ENCODE measurements at regions not wholly inside any gene's neighbourhood (a gene's known extent, or its start where the extent isn't known, plus 50 kb on each side); places are given as distances from the start of the nearest gene placed in this dataset.

DNA sequence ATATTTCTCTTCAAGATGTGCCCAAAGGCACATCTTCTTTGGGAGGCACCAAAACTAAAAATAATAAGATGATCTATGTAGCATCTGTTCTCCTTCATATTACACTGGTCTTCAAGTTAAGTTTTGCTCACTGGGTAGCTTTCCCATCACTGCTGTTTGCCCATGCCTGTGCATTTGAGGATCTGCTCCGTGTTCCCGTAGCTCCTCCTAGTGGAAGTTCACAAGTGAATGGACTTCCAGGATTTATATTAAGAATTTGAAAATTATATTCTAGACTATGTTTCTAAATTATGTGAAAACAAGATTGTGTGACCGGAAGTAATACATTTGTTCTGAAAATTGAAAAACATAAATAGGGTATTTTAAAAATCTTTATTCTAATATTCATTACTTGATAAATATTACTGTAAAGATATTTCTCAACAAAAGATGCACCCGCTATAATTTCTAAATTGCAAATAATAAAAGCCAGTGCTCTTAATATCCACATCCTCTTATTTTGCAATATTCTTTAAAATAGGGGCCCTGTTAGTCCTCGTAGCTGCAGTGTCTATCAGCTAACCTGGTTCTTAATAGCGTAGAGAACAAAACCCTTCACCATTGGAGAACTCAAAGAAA, 147.7 kb downstream of the RBM46 start:
- Histone ChIP-seq H3K4me3 (ENCODE audit: low read length) (no peak overlapping the region), H3K79me2 (replicated peaks; ENCODE audit: insufficient read depth, low read length) (no peaks in the 10 kb centered on the region), H3K27ac (ENCODE audit: low read length) (no peak overlapping the region), H3F3A (ENCODE audit: insufficient read depth, low read length, poor library complexity, severe bottlenecking) (no peaks in the 10 kb centered on the region), H3K9ac (ENCODE audit: low read length) (no peak overlapping the region), H3K36me3 (ENCODE audit: insufficient read depth, low read length) (no peaks in the 10 kb centered on the region), H4K20me1 (ENCODE audit: insufficient read depth) (no peaks in the 10 kb centered on the region), H3K27me3 (ENCODE audit: insufficient read depth, low read depth, low read length) (no peaks in the 10 kb centered on the region), H2AFZ (ENCODE audit: low read depth, low read length) (no peak overlapping the region), H3K9me3 (ENCODE audit: low read length) (peaks cover 9% of the 10 kb centered on the region), H3K4me2 (ENCODE audit: low read length) (no peak overlapping the region), H3K9me2 (ENCODE audit: insufficient read depth, low read length) (no peaks in the 10 kb centered on the region)
- TF ChIP-seq CTCF (IDR thresholded peaks at IDR 0.05; ENCODE audit: poor library complexity, severe bottlenecking) = no peak
- TF ChIP-seq EZH2 (IDR thresholded peaks at IDR 0.05; ENCODE audit: borderline replicate concordance, insufficient read depth, low read length, poor library complexity, severe bottlenecking) = no peak
- no peak for TF ChIP-seq RAD21 (conservative IDR thresholded peaks at IDR 0.05)
- no peak for TF ChIP-seq SMC3 (conservative IDR thresholded peaks at IDR 0.05; ENCODE audit: poor library complexity)
- TF ChIP-seq MXI1 (conservative IDR thresholded peaks at IDR 0.05; ENCODE audit: poor library complexity, severe bottlenecking) = no peak
- TF ChIP-seq POLR2AphosphoS5 (IDR thresholded peaks at IDR 0.05) = no peak
- TF ChIP-seq REST (IDR thresholded peaks at IDR 0.05; ENCODE audit: borderline replicate concordance) = no peak
- no peak for TF ChIP-seq TAF1 (IDR thresholded peaks at IDR 0.05; ENCODE audit: low read depth)

- no peaks in the 10 kb centered on the region for H3K9me2 ChIP-seq (ENCODE audit: insufficient read depth, low read length)
- H3K79me2 ChIP-seq (replicated peaks; ENCODE audit: insufficient read depth, low read length) = no peaks in the 10 kb centered on the region
- H2AFZ ChIP-seq (ENCODE audit: low read depth, low read length) = no peak overlapping the region
- H3K27ac ChIP-seq (ENCODE audit: low read length) = no peak overlapping the region
- no peak overlapping the region for H3K9ac ChIP-seq (ENCODE audit: low read length)
- H3K4me3 ChIP-seq (ENCODE audit: low read length) = no peak overlapping the region
- H3K36me3 ChIP-seq (ENCODE audit: insufficient read depth, low read length) = no peaks in the 10 kb centered on the region
- H3K9me3 ChIP-seq (ENCODE audit: low read length) = peaks cover 6% of the 10 kb centered on the region
- no peaks in the 10 kb centered on the region for H3F3A ChIP-seq (ENCODE audit: insufficient read depth, low read length, poor library complexity, severe bottlenecking)
- no peak overlapping the region for H3K4me2 ChIP-seq (ENCODE audit: low read length)
- H4K20me1 ChIP-seq (ENCODE audit: insufficient read depth) = no peaks in the 10 kb centered on the region
- TF ChIP-seq REST (IDR thresholded peaks at IDR 0.05; ENCODE audit: borderline replicate concordance) = no peak
- no peak for TF ChIP-seq CTCF (IDR thresholded peaks at IDR 0.05; ENCODE audit: poor library complexity, severe bottlenecking)
- no peak for TF ChIP-seq EZH2 (IDR thresholded peaks at IDR 0.05; ENCODE audit: borderline replicate concordance, insufficient read depth, low read length, poor library complexity, severe bottlenecking)
- no peak for TF ChIP-seq EP300 (conservative IDR thresholded peaks at IDR 0.05; ENCODE audit: poor library complexity, severe bottlenecking)
- TF ChIP-seq RAD21 (conservative IDR thresholded peaks at IDR 0.05) = no peak
- no peak for TF ChIP-seq POLR2AphosphoS5 (IDR thresholded peaks at IDR 0.05)
- no peak for TF ChIP-seq SMC3 (conservative IDR thresholded peaks at IDR 0.05; ENCODE audit: poor library complexity)
- no peak for TF ChIP-seq TAF1 (IDR thresholded peaks at IDR 0.05; ENCODE audit: low read depth)
- no peak for TF ChIP-seq MXI1 (conservative IDR thresholded peaks at IDR 0.05; ENCODE audit: poor library complexity, severe bottlenecking)
- no peaks in the 10 kb centered on the region for H3K27me3 ChIP-seq (ENCODE audit: insufficient read depth, low read depth, low read length)
These were observed 155.8 kb downstream of the RBM46 start for GRCh38 chr4:154936873-154937272.
